Neural crest cell (in vitro differentiated cells): ENCODE measurements at regions not wholly inside any gene's neighbourhood (a gene's known extent, or its start where the extent isn't known, plus 50 kb on each side); places are given as distances from the start of the nearest gene placed in this dataset.

ENCODE experiments used
- DNase-seq: peaks from one replicate; pipeline ENCODE4 v3.0.0; 2021; ENCODE audit warnings: low read depth, mixed read lengths, low spot score
- H3K27ac Mint-ChIP-seq: one replicate; pipeline ENCODE4 v1.8.0; 2021; ENCODE audit warnings: mild to moderate bottlenecking, mixed read lengths; ENCODE audit not compliant: unreplicated experiment
- H3K27me3 Mint-ChIP-seq: 2 replicates; pipeline ENCODE4 v1.8.0; 2021; ENCODE audit warnings: low read depth, mild to moderate bottlenecking, mixed read lengths
- H3K36me3 Mint-ChIP-seq: 2 replicates; pipeline ENCODE4 v1.8.0; 2021; ENCODE audit warnings: low read depth, mild to moderate bottlenecking, mixed read lengths
- H3K4me1 Mint-ChIP-seq: 2 replicates; pipeline ENCODE4 v1.8.0; 2021; ENCODE audit warnings: mixed read lengths
- H3K4me3 Mint-ChIP-seq: one replicate; pipeline ENCODE4 v1.8.0; 2021; ENCODE audit warnings: mild to moderate bottlenecking, mixed read lengths
- H3K9me3 Mint-ChIP-seq: 2 replicates; pipeline ENCODE4 v1.8.0; 2021; ENCODE audit warnings: mixed read lengths
- CTCF ChIP-seq: fragments of 200-600 bp; sonication (generic); conservative IDR thresholded peaks from 2 replicates; pipeline ENCODE4 v1.5.0; 2021; ENCODE audit warnings: antibody characterized with exemption, mild to moderate bottlenecking

GRCh38 chr7:145893925-145894535 is 222.6 kb upstream of the CNTNAP2 start:
- H3K4me1 Mint-ChIP-seq: no peaks in the 10 kb centered on the region

GRCh38 chr7:145884716-145885514 is 231.7 kb upstream of the CNTNAP2 start:
- Mint-ChIP-seq H3K4me3 (no peak overlapping the region), H3K9me3 (peaks cover 2% of the 10 kb centered on the region), H3K36me3 (peaks cover 2% of the 10 kb centered on the region), H3K27ac (no peak overlapping the region), H3K4me1 (peaks cover 14% of the 10 kb centered on the region), H3K27me3 (no peaks in the 10 kb centered on the region)
- no peak for DNase-seq
- no peak for TF ChIP-seq CTCF

More at GRCh38 chr7:145893925-145894535, 222.6 kb upstream of the CNTNAP2 start:
- TF ChIP-seq CTCF: no peak
- Mint-ChIP-seq H3K27ac (no peak overlapping the region), H3K36me3 (no peaks in the 10 kb centered on the region), H3K9me3 (peaks cover 15% of the 10 kb centered on the region), H3K27me3 (no peaks in the 10 kb centered on the region), H3K4me3 (no peak overlapping the region)
- DNase-seq: no peak

- Mint-ChIP-seq H3K27ac (no peak overlapping the region), H3K4me3 (no peak overlapping the region), H3K9me3 (no peaks in the 10 kb centered on the region), H3K4me1 (no peaks in the 10 kb centered on the region), H3K27me3 (no peaks in the 10 kb centered on the region), H3K36me3 (no peaks in the 10 kb centered on the region)
- DNase-seq: no peak
- no peak for TF ChIP-seq CTCF
These were observed 240.2 kb upstream of the CNTNAP2 start for GRCh38 chr7:145876376-145876775.

- Mint-ChIP-seq H3K27ac (no peak overlapping the region), H3K36me3 (no peaks in the 10 kb centered on the region), H3K9me3 (no peaks in the 10 kb centered on the region), H3K27me3 (no peaks in the 10 kb centered on the region), H3K4me1 (no peaks in the 10 kb centered on the region), H3K4me3 (no peak overlapping the region)
- TF ChIP-seq CTCF: no peak
- no peak for DNase-seq
These were observed 241.3 kb upstream of the CNTNAP2 start for GRCh38 chr7:145875267-145875666.

- Mint-ChIP-seq H3K4me1 (no peaks in the 10 kb centered on the region), H3K27ac (no peak overlapping the region), H3K27me3 (no peaks in the 10 kb centered on the region), H3K9me3 (peaks cover 20% of the 10 kb centered on the region), H3K36me3 (peaks cover 3% of the 10 kb centered on the region), H3K4me3 (no peak overlapping the region)
- DNase-seq: no peak
- no peak for TF ChIP-seq CTCF
These were observed 247.7 kb upstream of the CNTNAP2 start for GRCh38 chr7:145868935-145869334.
